Natural killer cell (primary cell): ENCODE measurements at regions not wholly inside any gene's neighbourhood (a gene's known extent, or its start where the extent isn't known, plus 50 kb on each side); places are given as distances from the start of the nearest gene placed in this dataset.

Experiments
- ATAC-seq, 3 donors: fragments of 150-1000 bp in 2 of 3; fragments of 200-7000 bp in 1 of 3; cut with Tn5 transposase; 1 replicate in 1 of 3; 2 replicates in 2 of 3; pipeline ENCODE4 v1.10.0; 2021; ENCODE audit warnings: mild to moderate bottlenecking in 2 of 3, moderate library complexity in 2 of 3
- DNase-seq, 2 donors: peaks; one replicate each; pipeline versions ENCODE4 v3.0.0 to v3.0.0-alpha.2; 2013 to 2021; ENCODE audit warnings: mixed read lengths in 1 of 2
- H3K27ac ChIP-seq: one replicate; pipeline ENCODE4 v1.5.1; 2013; ENCODE audit warnings: mild to moderate bottlenecking, low read length
- H3K27me3 ChIP-seq: one replicate; pipeline ENCODE4 v1.6.1; 2013; ENCODE audit warnings: low read length; ENCODE audit not compliant: control insufficient read depth, insufficient read depth
- H3K36me3 ChIP-seq: one replicate; pipeline ENCODE4 v1.6.1; 2013; ENCODE audit warnings: low read length; ENCODE audit not compliant: control insufficient read depth, insufficient read depth
- H3K4me1 ChIP-seq: one replicate; pipeline ENCODE4 v1.6.1; 2013; ENCODE audit warnings: low read length; ENCODE audit not compliant: control insufficient read depth, insufficient read depth
- H3K4me3 ChIP-seq: one replicate; pipeline ENCODE4 v1.5.1; 2013; ENCODE audit warnings: low read length
- H3K9me3 ChIP-seq: one replicate; pipeline ENCODE4 v1.6.1; 2013; ENCODE audit warnings: low read length; ENCODE audit not compliant: control insufficient read depth, insufficient read depth
- H3K27ac Mint-ChIP-seq, 2 donors: one replicate each; pipeline ENCODE4 v1.8.0; 2022; ENCODE audit warnings: mild to moderate bottlenecking in 2 of 2, mixed read lengths in 2 of 2, moderate library complexity in 1 of 2
- H3K27me3 Mint-ChIP-seq, 2 donors: one replicate each; pipeline ENCODE4 v1.8.0; 2022; ENCODE audit warnings: low read depth in 2 of 2, mixed read lengths in 2 of 2
- H3K36me3 Mint-ChIP-seq: one replicate; pipeline ENCODE4 v1.8.0; 2022; ENCODE audit warnings: mixed read lengths
- H3K4me1 Mint-ChIP-seq, 2 donors: one replicate each; pipeline ENCODE4 v1.8.0; 2022; ENCODE audit warnings: mixed read lengths in 2 of 2
- H3K4me3 Mint-ChIP-seq: one replicate; pipeline ENCODE4 v1.8.0; 2022; ENCODE audit warnings: mild to moderate bottlenecking, moderate library complexity, mixed read lengths
- H3K9me3 Mint-ChIP-seq, 2 donors: one replicate each; pipeline ENCODE4 v1.8.0; 2022; ENCODE audit warnings: mixed read lengths in 2 of 2
- WGBS: methylation state at CpG from one replicate; pipeline ENCODE4 v1.1.7; 2013; ENCODE audit warnings: missing lambda C conversion rate; ENCODE audit not compliant: insufficient coverage; 5-methylcytosine and 5-hydroxymethylcytosine counted together
- intact Hi-C: fragments of 100-400 bp; cut with micrococcal nuclease; formaldehyde crosslinking; loops from one replicate; pipeline ENCODE4 v1.14.2; 2022
- TF ChIP-seq, protein P1 (sequence below): fragments of 200-600 bp; IDR thresholded peaks from one replicate; pipeline ENCODE4 v1.8.0; 2022; ENCODE audit warnings: antibody characterized with exemption

DNA sequence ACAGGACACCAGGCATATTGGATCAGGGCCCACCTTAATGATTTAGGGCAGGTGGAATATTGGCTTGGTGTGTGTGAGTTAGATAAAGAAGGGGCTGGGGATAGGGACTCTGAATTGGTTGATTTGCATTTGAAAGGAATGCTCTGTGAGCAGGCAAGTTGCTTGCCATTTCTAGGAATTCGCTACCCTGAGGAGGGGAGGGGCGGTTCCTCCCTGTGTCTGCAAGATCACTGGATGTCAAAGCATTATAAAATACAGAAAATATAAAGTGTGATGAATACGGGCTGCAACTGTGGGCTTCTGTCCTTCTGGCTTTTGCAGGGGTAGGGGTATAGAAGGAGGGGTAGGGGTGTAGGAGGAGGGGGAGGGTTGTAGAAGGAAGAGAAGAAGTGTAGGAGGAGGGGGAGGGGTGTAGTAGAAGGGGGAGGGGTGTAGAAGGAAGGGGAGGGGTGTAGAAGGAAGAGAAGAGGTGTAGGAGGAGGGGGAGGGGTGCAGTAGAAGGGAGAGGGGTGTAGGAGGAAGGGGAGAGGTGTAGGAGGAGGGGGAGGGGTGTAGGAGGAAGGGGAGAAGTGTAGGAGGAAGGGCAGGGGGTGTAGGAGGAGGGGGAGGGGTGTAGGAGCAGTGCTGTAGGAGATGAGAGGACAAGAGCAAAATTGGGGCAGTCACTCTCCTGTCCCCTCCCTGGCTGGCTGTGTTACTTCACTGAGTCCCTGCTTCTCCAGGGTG, 238.0 kb upstream of the COPS8 start:
- Histone ChIP-seq H3K9me3 (no peaks in the 10 kb centered on the region), H3K27ac (no peak overlapping the region), H3K4me1 (no peaks in the 10 kb centered on the region), H3K36me3 (no peaks in the 10 kb centered on the region), H3K27me3 (no peaks in the 10 kb centered on the region), H3K4me3 (no peak overlapping the region)
- no peaks in the 10 kb centered on the region for H3K4me1 Mint-ChIP-seq
- no peaks in the 10 kb centered on the region for H3K9me3 Mint-ChIP-seq
- intact Hi-C loops = no loop called here
- TF ChIP-seq, protein P1, sequence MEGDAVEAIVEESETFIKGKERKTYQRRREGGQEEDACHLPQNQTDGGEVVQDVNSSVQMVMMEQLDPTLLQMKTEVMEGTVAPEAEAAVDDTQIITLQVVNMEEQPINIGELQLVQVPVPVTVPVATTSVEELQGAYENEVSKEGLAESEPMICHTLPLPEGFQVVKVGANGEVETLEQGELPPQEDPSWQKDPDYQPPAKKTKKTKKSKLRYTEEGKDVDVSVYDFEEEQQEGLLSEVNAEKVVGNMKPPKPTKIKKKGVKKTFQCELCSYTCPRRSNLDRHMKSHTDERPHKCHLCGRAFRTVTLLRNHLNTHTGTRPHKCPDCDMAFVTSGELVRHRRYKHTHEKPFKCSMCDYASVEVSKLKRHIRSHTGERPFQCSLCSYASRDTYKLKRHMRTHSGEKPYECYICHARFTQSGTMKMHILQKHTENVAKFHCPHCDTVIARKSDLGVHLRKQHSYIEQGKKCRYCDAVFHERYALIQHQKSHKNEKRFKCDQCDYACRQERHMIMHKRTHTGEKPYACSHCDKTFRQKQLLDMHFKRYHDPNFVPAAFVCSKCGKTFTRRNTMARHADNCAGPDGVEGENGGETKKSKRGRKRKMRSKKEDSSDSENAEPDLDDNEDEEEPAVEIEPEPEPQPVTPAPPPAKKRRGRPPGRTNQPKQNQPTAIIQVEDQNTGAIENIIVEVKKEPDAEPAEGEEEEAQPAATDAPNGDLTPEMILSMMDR = no peak
- no peak for DNase-seq
- WGBS = 90% methylated on average over 3 of the region's 3 CpGs
- no peaks in the 10 kb centered on the region for H3K36me3 Mint-ChIP-seq
- peaks cover 21 to 27% of the 10 kb centered on the region in 2 donors for H3K27me3 Mint-ChIP-seq
- ATAC-seq = no peak
- H3K4me3 Mint-ChIP-seq = no peak overlapping the region
- H3K27ac Mint-ChIP-seq = no peak overlapping the region

DNA sequence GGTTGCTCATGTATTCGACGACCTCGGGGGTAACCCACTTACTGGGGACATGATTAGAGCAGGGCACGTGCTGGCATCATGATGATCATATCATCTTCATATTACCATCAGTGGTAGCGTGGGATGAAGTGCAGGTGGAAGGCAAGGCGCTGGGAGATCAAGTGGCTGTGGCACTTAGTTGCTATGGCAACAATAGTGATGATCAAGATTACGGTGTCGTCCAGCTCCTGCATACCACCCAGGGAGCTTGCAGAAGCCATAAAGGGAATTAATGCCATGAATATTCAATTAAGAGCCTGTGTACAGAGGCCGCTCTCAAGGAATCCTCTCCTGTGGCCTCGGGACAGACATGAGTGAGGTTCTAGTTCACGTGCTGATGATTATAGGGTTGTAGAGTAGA, 237.2 kb upstream of the COPS8 start:
- TF ChIP-seq, protein P1 = no peak
- intact Hi-C loops = no loop called here

DNA sequence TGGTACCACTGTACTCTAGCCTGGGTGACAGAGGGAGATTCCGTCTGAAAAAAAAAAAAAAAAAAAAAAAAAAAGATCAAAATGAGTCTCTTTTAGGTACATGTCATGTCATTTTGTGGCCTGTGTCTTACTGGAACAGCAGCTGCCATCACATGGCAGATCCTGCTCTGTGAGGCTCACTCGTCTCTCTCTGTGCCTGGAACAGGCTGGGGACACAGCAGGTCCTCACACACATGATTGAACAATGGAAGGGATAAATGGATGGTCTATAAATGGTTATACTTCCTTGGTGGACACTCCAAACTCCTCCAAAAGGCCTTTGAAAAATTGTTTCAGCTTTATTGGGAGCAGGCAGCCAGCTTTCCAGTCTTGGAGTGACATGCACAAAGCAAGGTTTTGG, 236.2 kb upstream of the COPS8 start:
- ATAC-seq (no peak), DNase-seq (no peak)
- H3K27me3 Mint-ChIP-seq = peaks cover 11% of the 10 kb centered on the region in 2 donors
- Histone ChIP-seq H3K27ac (no peak overlapping the region), H3K4me3 (no peak overlapping the region), H3K9me3 (no peaks in the 10 kb centered on the region), H3K27me3 (no peaks in the 10 kb centered on the region), H3K4me1 (no peaks in the 10 kb centered on the region), H3K36me3 (no peaks in the 10 kb centered on the region)
- TF ChIP-seq, protein P1 = no peak
- H3K4me3 Mint-ChIP-seq = no peak overlapping the region
- no peaks in the 10 kb centered on the region for H3K36me3 Mint-ChIP-seq
- H3K9me3 Mint-ChIP-seq = no peaks in the 10 kb centered on the region
- no peak overlapping the region for H3K27ac Mint-ChIP-seq
- 58% methylated on average over 2 of the region's 2 CpGs for WGBS
- intact Hi-C loops = no loop called here
- H3K4me1 Mint-ChIP-seq = no peaks in the 10 kb centered on the region

More for the DNA sequence above, 237.2 kb upstream of the COPS8 start:
- Mint-ChIP-seq H3K4me3 (no peak overlapping the region), H3K36me3 (no peaks in the 10 kb centered on the region), H3K27me3 (peaks cover 19 to 21% of the 10 kb centered on the region in 2 donors), H3K27ac (no peak overlapping the region), H3K9me3 (no peaks in the 10 kb centered on the region), H3K4me1 (no peaks in the 10 kb centered on the region)
- DNase-seq (no peak), ATAC-seq (no peak)
- Histone ChIP-seq H3K27ac (no peak overlapping the region), H3K4me3 (no peak overlapping the region), H3K4me1 (no peaks in the 10 kb centered on the region), H3K9me3 (no peaks in the 10 kb centered on the region), H3K27me3 (no peaks in the 10 kb centered on the region), H3K36me3 (no peaks in the 10 kb centered on the region)
- 84% methylated on average over 11 of the region's 11 CpGs for WGBS

DNA sequence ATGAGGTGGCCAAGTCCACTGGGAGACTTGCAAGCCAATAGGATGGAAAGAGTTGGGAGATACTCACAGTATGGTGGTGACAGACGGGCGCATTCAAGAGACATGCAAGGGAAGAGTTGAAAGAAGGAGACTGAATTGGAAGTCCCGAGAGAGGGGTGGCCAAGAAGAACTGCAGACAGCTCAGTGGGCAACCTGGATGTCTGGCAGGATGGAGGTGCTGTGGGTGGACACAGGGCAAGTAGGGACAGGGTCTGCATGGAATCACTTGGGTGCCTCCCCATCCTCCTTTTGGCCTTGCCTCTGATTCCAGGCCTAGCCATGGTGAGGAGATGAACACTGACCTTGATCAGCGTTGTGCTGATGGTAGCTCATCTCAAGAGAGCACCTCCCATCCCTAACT, 235.7 kb upstream of the COPS8 start:
- DNase-seq = no peak
- H3K36me3 Mint-ChIP-seq = no peaks in the 10 kb centered on the region
- intact Hi-C loops = no loop called here
- no peaks in the 10 kb centered on the region for H3K4me1 Mint-ChIP-seq
- peaks cover 7 to 9% of the 10 kb centered on the region in 2 donors for H3K27me3 Mint-ChIP-seq
- Histone ChIP-seq H3K4me3 (no peak overlapping the region), H3K9me3 (no peaks in the 10 kb centered on the region), H3K27me3 (no peaks in the 10 kb centered on the region), H3K4me1 (no peaks in the 10 kb centered on the region), H3K27ac (no peak overlapping the region), H3K36me3 (no peaks in the 10 kb centered on the region)
- WGBS = 92% methylated on average over 4 of the region's 4 CpGs
- TF ChIP-seq, protein P1 = no peak
- no peak for ATAC-seq
- no peak overlapping the region for H3K27ac Mint-ChIP-seq
- no peak overlapping the region for H3K4me3 Mint-ChIP-seq
- no peaks in the 10 kb centered on the region for H3K9me3 Mint-ChIP-seq
